HepG2 (cell line): ENCODE measurements at regions not wholly inside any gene's neighbourhood (a gene's known extent, or its start where the extent isn't known, plus 50 kb on each side); places are given as distances from the start of the nearest gene placed in this dataset.

Source experiments
- ATAC-seq: fragments of 200-7000 bp; cut with Tn5 transposase; 3 replicates; pipeline ENCODE4 v1.9.1; 2020; ENCODE audit warnings: mild to moderate bottlenecking, moderate library complexity
- BruUV-seq: library from RNA; stranded (reverse); fragments of 400-500 nt; replicated peaks from 2 replicates; lab custom pipeline; 2021; lab: Mats Ljungman, UMichigan
- CTCF ChIA-PET: fragments of 300-600 bp; formaldehyde crosslinking; extraction: SDS; loops from one replicate; lab custom pipeline; 2021; ENCODE audit warnings: low total read pairs, inconsistent platforms, low intra/inter-chr PET ratio; lab: Yijun Ruan, JAX
- POLR2A ChIA-PET: fragments of 350-600 bp; sonication (Branson Sonifier 250); formaldehyde crosslinking; loops from one replicate; lab custom pipeline; 2020; ENCODE audit warnings: antibody characterized with exemption, inconsistent platforms; lab: Yijun Ruan, JAX
- DNase-seq: peaks from one replicate; pipeline ENCODE4 v3.0.0-alpha.2; 2015; ENCODE audit warnings: low spot score
- FAIRE-seq: peaks from 3 replicates; lab custom pipeline; 2011; peaks lifted over from hg19 to GRCh38; lab: Jason Lieb, UNC
- H2AFZ ChIP-seq: one replicate; pipeline ENCODE4 v1.6.1; 2011; ENCODE audit warnings: low read length, inconsistent platforms
- H3K27ac ChIP-seq: fragments of 300-600 bp; 3 replicates; pipeline ENCODE4 v1.8.0; 2011; ENCODE audit warnings: mixed run types, mild to moderate bottlenecking, mixed read lengths, low read length, inconsistent platforms; ENCODE audit not compliant: insufficient read depth; ENCODE audit errors: extremely low read length
- H3K27me3 ChIP-seq, 2 experiments: fragments of 200-600 bp in 1 of 2; 2 replicates in 1 of 2; 3 replicates in 1 of 2; pipeline versions ENCODE4 v1.6.0 to v1.8.0; 2011; ENCODE audit warnings: low read length in 2 of 2, mild to moderate bottlenecking in 2 of 2, moderate library complexity in 2 of 2, inconsistent platforms in 1 of 2; ENCODE audit not compliant: insufficient read depth in 2 of 2, control insufficient read depth in 1 of 2
- H3K36me3 ChIP-seq, 2 experiments: fragments of 200-600 bp in 1 of 2; replicated peaks in 1 of 2; 2 replicates in 1 of 2; 3 replicates in 1 of 2; pipeline versions ENCODE4 v1.5.1 to v1.8.0; 2011; ENCODE audit warnings: low read length in 2 of 2, inconsistent platforms in 1 of 2; ENCODE audit not compliant: insufficient read depth in 2 of 2, control insufficient read depth in 1 of 2
- H3K4me1 ChIP-seq: 2 replicates; pipeline ENCODE4 v1.5.1; 2012; ENCODE audit warnings: low read length, inconsistent platforms; ENCODE audit not compliant: insufficient read depth
- H3K4me2 ChIP-seq: 2 replicates; pipeline ENCODE4 v1.6.0; 2011; ENCODE audit warnings: low read depth, low read length, inconsistent platforms
- H3K4me3 ChIP-seq, 3 experiments: fragments of 200-600 bp in 1 of 3; sonication (generic), shearing (Covaris generic) in 1 of 3; replicated peaks in 1 of 3; 2 replicates each; pipeline ENCODE4 v1.5.1; 2011 to 2016; ENCODE audit warnings: low read length in 3 of 3, inconsistent platforms in 2 of 3, low read depth in 2 of 3, mild to moderate bottlenecking in 2 of 3, control low read depth in 1 of 3, mixed read lengths in 1 of 3; ENCODE audit not compliant: insufficient read depth in 1 of 3
- H3K79me2 ChIP-seq: one replicate; pipeline ENCODE4 v1.6.1; 2011; ENCODE audit warnings: low read length, inconsistent platforms; ENCODE audit not compliant: insufficient read depth
- H3K9ac ChIP-seq: 2 replicates; pipeline ENCODE4 v1.6.0; 2011; ENCODE audit warnings: mild to moderate bottlenecking, low read depth, low read length, inconsistent platforms; ENCODE audit not compliant: insufficient read depth
- H3K9me3 ChIP-seq: 2 replicates; pipeline ENCODE4 v1.5.1; 2012; ENCODE audit warnings: mild to moderate bottlenecking, low read length
- H4K20me1 ChIP-seq: 2 replicates; pipeline ENCODE4 v1.6.0; 2011; ENCODE audit warnings: inconsistent platforms, mild to moderate bottlenecking, low read length, moderate library complexity; ENCODE audit not compliant: insufficient read depth
- GLMP ChIP-seq: sonication (generic); formaldehyde crosslinking; IDR thresholded peaks from 2 replicates; pipeline ENCODE4 v1.9.0; 2021; ENCODE audit warnings: missing genetic modification reagents, mild to moderate bottlenecking, borderline replicate concordance
- HNF1B ChIP-seq: sonication (generic); formaldehyde crosslinking; IDR thresholded peaks from 2 replicates; pipeline ENCODE4 v1.5.1; 2020; ENCODE audit warnings: mild to moderate bottlenecking, moderate library complexity, missing genetic modification reagents
- JUNB ChIP-seq: sonication (generic); formaldehyde crosslinking; IDR thresholded peaks from 2 replicates; pipeline ENCODE4 v1.8.0; 2022; ENCODE audit warnings: missing genetic modification reagents, mild to moderate bottlenecking, borderline replicate concordance
- MATR3 ChIP-seq: sonication (generic); formaldehyde crosslinking; IDR thresholded peaks from 2 replicates; pipeline ENCODE4 v1.4.0; 2020; ENCODE audit warnings: missing genetic modification reagents
- NR2F6 ChIP-seq, 2 experiments: IDR thresholded peaks; 2 replicates each; pipeline ENCODE4 v1.6.1; 2016; ENCODE audit warnings: antibody characterized with exemption in 1 of 2, mild to moderate bottlenecking in 1 of 2
- PATZ1 ChIP-seq: sonication (generic); formaldehyde crosslinking; IDR thresholded peaks from 2 replicates; pipeline ENCODE4 v1.4.0; 2020; ENCODE audit warnings: missing genetic modification reagents
- PBX2 ChIP-seq: IDR thresholded peaks from 2 replicates; pipeline ENCODE4 v1.6.1; 2016; ENCODE audit warnings: control low read depth
- PLRG1 ChIP-seq: fragments of 450-650 bp; conservative IDR thresholded peaks from 2 replicates; pipeline ENCODE4 v1.6.1; 2016
- SAFB2 ChIP-seq: sonication (generic); formaldehyde crosslinking; IDR thresholded peaks from 2 replicates; pipeline ENCODE4 v1.5.1; 2020; ENCODE audit warnings: missing genetic modification reagents, low read depth, mild to moderate bottlenecking, borderline replicate concordance
- ZGPAT ChIP-seq: IDR thresholded peaks from 2 replicates; pipeline ENCODE4 v1.6.1; 2016; ENCODE audit warnings: mild to moderate bottlenecking
- ZNF383 ChIP-seq: sonication (generic); formaldehyde crosslinking; IDR thresholded peaks from 2 replicates; pipeline ENCODE4 v1.4.0; 2020; ENCODE audit warnings: missing genetic modification reagents, mild to moderate bottlenecking, borderline replicate concordance
- ZNF746 ChIP-seq: sonication (generic); formaldehyde crosslinking; IDR thresholded peaks from 2 replicates; pipeline ENCODE4 v1.8.0; 2022; ENCODE audit warnings: mild to moderate bottlenecking, missing genetic modification reagents
- ZNF83 ChIP-seq: sonication (generic); formaldehyde crosslinking; IDR thresholded peaks from 2 replicates; pipeline ENCODE4 v1.4.0; 2020; ENCODE audit warnings: missing genetic modification reagents, mild to moderate bottlenecking, borderline replicate concordance
- in situ Hi-C: cut with HindIII; loops from 2 replicates; pipeline ENCODE4 v1.10.0; 2017; ENCODE audit warnings: low pct_unique_long_range_greater_than_20kb; ENCODE audit not compliant: extremely low pct_ligation_motif_present
- intact Hi-C: fragments of 100-400 bp; cut with micrococcal nuclease; formaldehyde crosslinking; loops from one replicate; pipeline ENCODE4 v1.10.0; 2022; ENCODE audit not compliant: unreplicated experiment

- no peaks in the 10 kb centered on the region for H3K4me1 ChIP-seq
- no peak overlapping the region for H3K4me2 ChIP-seq
- no peak for TF ChIP-seq ZGPAT (CRISPR knock-in tag)
- no peak for TF ChIP-seq NR2F6 (IDR thresholded peaks at IDR 0.05)
- TF ChIP-seq NR2F6 (CRISPR knock-in tag; IDR thresholded peaks at IDR 0.05) = no peak
- no peak for TF ChIP-seq ZNF83 (CRISPR knock-in tag)
- TF ChIP-seq HNF1B (CRISPR knock-in tag) = no peak
- TF ChIP-seq JUNB = no peak
- no peak for TF ChIP-seq ZNF746
- TF ChIP-seq PLRG1 = no peak
- TF ChIP-seq PBX2 (CRISPR knock-in tag) = no peak
- TF ChIP-seq ZNF383 (CRISPR knock-in tag) = no peak
- no peak for TF ChIP-seq GLMP (CRISPR knock-in tag)
- no peak for TF ChIP-seq MATR3 (CRISPR knock-in tag)
- no peak for TF ChIP-seq SAFB2
- TF ChIP-seq PATZ1 (CRISPR knock-in tag) = no peak
- ChIA-PET POLR2A (no interaction called here), CTCF (no interaction called here)
- no peak overlapping the region for H3K9ac ChIP-seq
- H3K27ac ChIP-seq = no peak overlapping the region
- in situ Hi-C loops (no loop called here), intact Hi-C loops (no loop called here)
- BruUV-seq = no TSS peak
- H4K20me1 ChIP-seq = no peaks in the 10 kb centered on the region
- H3K4me3 ChIP-seq = no peak overlapping the region
- H3K9me3 ChIP-seq = peaks cover 25% of the 10 kb centered on the region
- ATAC-seq = no peak
- no peak for DNase-seq
- no peaks in the 10 kb centered on the region for H3K36me3 ChIP-seq
- no peaks in the 10 kb centered on the region for H3K27me3 ChIP-seq
- H3K79me2 ChIP-seq = no peaks in the 10 kb centered on the region
- FAIRE-seq = no peak
- no peak overlapping the region for H2AFZ ChIP-seq
Observed at GRCh38 chr12:83326666-83327065, 640.0 kb downstream of the TMTC2 start.
